ENCODE measurements at regions not wholly inside any gene's neighbourhood (a gene's known extent, or its start where the extent isn't known, plus 50 kb on each side); places are given as distances from the start of the nearest gene placed in this dataset.

DNA sequence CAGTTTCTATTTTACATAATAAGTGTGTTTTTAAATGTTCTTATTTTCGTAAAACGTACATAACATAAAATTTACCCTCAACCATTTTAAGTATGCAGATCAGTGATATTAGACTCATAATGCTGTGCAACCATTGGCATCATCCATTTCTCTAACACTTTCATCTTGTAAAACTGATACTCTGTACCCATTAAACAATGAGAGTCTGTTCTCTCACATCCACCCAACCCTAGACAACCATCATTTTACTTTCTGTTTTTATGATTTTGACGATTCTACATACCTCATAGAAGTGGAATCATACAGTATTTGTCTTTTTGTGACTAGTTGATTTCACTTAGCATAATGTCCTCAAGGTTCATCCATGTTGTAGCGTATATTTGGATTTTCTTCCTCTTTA, 140.4 kb downstream of the TINAG start:
- TF ChIP-seq ZNF274 (IDR thresholded peaks at IDR 0.05; ENCODE audit: low read depth, low read length) = no peak
- TF ChIP-seq YY1 (IDR thresholded peaks at IDR 0.05; ENCODE audit: insufficient read depth, insufficient read length) = no peak
- TF ChIP-seq SUZ12 (IDR thresholded peaks at IDR 0.05; ENCODE audit: extremely low read depth, insufficient read depth, insufficient read length) = no peak

All from NT2/D1 (cell line).